Endothelial cell of umbilical vein (primary cell): ENCODE measurements at regions not wholly inside any gene's neighbourhood (a gene's known extent, or its start where the extent isn't known, plus 50 kb on each side); places are given as distances from the start of the nearest gene placed in this dataset.

ENCODE experiments used
- BruUV-seq: library from RNA; stranded (reverse); fragments of 400-500 nt; replicated peaks from 2 replicates; lab custom pipeline; 2021; lab: Mats Ljungman, UMichigan
- CTCF ChIA-PET: fragments of 300-600, 350-600 bp; sonication (Branson Sonifier 250); formaldehyde crosslinking; loops from one replicate; lab custom pipeline; 2021; ENCODE audit warnings: antibody characterized with exemption, inconsistent platforms; lab: Charles Lee
- POLR2A ChIA-PET: fragments of 300-600, 350-600 bp; sonication (Branson Sonifier 250); formaldehyde crosslinking; loops from one replicate; lab custom pipeline; 2021; ENCODE audit warnings: antibody characterized with exemption, inconsistent platforms; lab: Charles Lee
- DNase-seq: peaks from one replicate; pipeline ENCODE4 v3.0.0-alpha.2; 2011; ENCODE audit warnings: low read depth, low spot score
- FAIRE-seq: peaks from 2 replicates; lab custom pipeline; 2011; peaks lifted over from hg19 to GRCh38; lab: Jason Lieb, UNC
- H2AFZ ChIP-seq: 2 replicates; pipeline ENCODE4 v1.6.0; 2012; ENCODE audit warnings: low read depth, low read length, control low read depth, inconsistent platforms
- H3K27ac ChIP-seq: 2 replicates; pipeline ENCODE4 v1.5.1; 2011; ENCODE audit warnings: low read depth, mild to moderate bottlenecking, control low read depth, low read length, moderate library complexity; ENCODE audit not compliant: insufficient read depth
- H3K27me3 ChIP-seq, 2 experiments: 2 replicates each; pipeline versions ENCODE4 v1.6.0 to v1.6.1; 2011; ENCODE audit warnings: low read length in 2 of 2, mixed read lengths in 1 of 2; ENCODE audit not compliant: control insufficient read depth in 2 of 2, insufficient read depth in 2 of 2
- H3K36me3 ChIP-seq, 2 experiments: 2 replicates in 1 of 2; 3 replicates in 1 of 2; pipeline ENCODE4 v1.5.1; 2011; ENCODE audit warnings: low read length in 2 of 2, mild to moderate bottlenecking in 1 of 2, moderate library complexity in 1 of 2; ENCODE audit not compliant: control insufficient read depth in 2 of 2, insufficient read depth in 2 of 2; ENCODE audit errors: extremely low read depth in 1 of 2
- H3K4me1 ChIP-seq: 3 replicates; pipeline ENCODE4 v1.5.1; 2011; ENCODE audit warnings: mild to moderate bottlenecking, low read length; ENCODE audit not compliant: control insufficient read depth, insufficient read depth; ENCODE audit errors: extremely low read depth
- H3K4me2 ChIP-seq: 2 replicates; pipeline ENCODE4 v1.6.1; 2011; ENCODE audit warnings: low read length, control low read depth, mixed read lengths; ENCODE audit not compliant: insufficient read depth
- H3K4me3 ChIP-seq, 3 experiments: fragments of 200-600 bp in 1 of 3; sonication (generic), shearing (Covaris generic) in 1 of 3; replicated peaks in 1 of 3; 2 replicates each; pipeline ENCODE4 v1.5.1; 2011 to 2016; ENCODE audit warnings: control low read depth in 3 of 3, low read length in 3 of 3, mild to moderate bottlenecking in 2 of 3, inconsistent platforms in 1 of 3, low read depth in 1 of 3, moderate library complexity in 1 of 3; ENCODE audit not compliant: insufficient read depth in 1 of 3
- H3K79me2 ChIP-seq: 2 replicates; pipeline ENCODE4 v1.6.0; 2012; ENCODE audit warnings: low read length, inconsistent platforms; ENCODE audit not compliant: control insufficient read depth, insufficient read depth
- H3K9ac ChIP-seq: replicated peaks from 2 replicates; pipeline ENCODE3; 2011; ENCODE audit warnings: low read length, control low read depth; ENCODE audit not compliant: insufficient read depth; ENCODE audit errors: extremely low read depth
- H3K9me1 ChIP-seq: replicated peaks from 3 replicates; pipeline ENCODE4 v1.6.0; 2011; ENCODE audit warnings: mild to moderate bottlenecking, low read length; ENCODE audit not compliant: control insufficient read depth, insufficient read depth; ENCODE audit errors: extremely low read depth
- H3K9me3 ChIP-seq: replicated peaks from 2 replicates; pipeline ENCODE4 v1.5.1; 2012; ENCODE audit warnings: low read length, inconsistent platforms; ENCODE audit not compliant: control insufficient read depth, insufficient read depth
- H4K20me1 ChIP-seq: replicated peaks from 2 replicates; pipeline ENCODE3; 2011; ENCODE audit warnings: mild to moderate bottlenecking, low read length; ENCODE audit not compliant: control insufficient read depth, insufficient read depth; ENCODE audit errors: extremely low read depth
- CTCF ChIP-seq, 2 donors: IDR thresholded peaks; 1 replicate in 1 of 2; 2 replicates in 1 of 2; pipeline ENCODE4 v1.5.1; 2011; ENCODE audit warnings: low read length in 2 of 2, mild to moderate bottlenecking in 2 of 2, moderate library complexity in 2 of 2, control low read depth in 1 of 2, inconsistent platforms in 1 of 2, low read depth in 1 of 2; ENCODE audit not compliant: insufficient read depth in 1 of 2; ENCODE audit errors: extremely low read depth in 1 of 2
- EZH2 ChIP-seq: IDR thresholded peaks from 2 replicates; pipeline ENCODE4 v1.6.1; 2012; ENCODE audit warnings: borderline replicate concordance, low read depth, mild to moderate bottlenecking, moderate library complexity, low read length, inconsistent platforms; ENCODE audit not compliant: severe bottlenecking
- FOS ChIP-seq: IDR thresholded peaks from 2 replicates; pipeline ENCODE4 v1.6.1; 2011; ENCODE audit warnings: mild to moderate bottlenecking, low read length, moderate library complexity, borderline replicate concordance; ENCODE audit not compliant: insufficient read depth
- GATA2 ChIP-seq: IDR thresholded peaks from 2 replicates; pipeline ENCODE4 v1.7.0; 2011; ENCODE audit warnings: low read depth, mild to moderate bottlenecking, moderate library complexity, mixed read lengths, low read length; ENCODE audit not compliant: insufficient read length, insufficient read depth
- JUN ChIP-seq: IDR thresholded peaks from 2 replicates; pipeline ENCODE4 v1.6.1; 2011; ENCODE audit warnings: borderline replicate concordance, low read depth; ENCODE audit not compliant: insufficient read length, insufficient read depth
- MAX ChIP-seq: IDR thresholded peaks from 2 replicates; pipeline ENCODE4 v1.6.1; 2011; ENCODE audit not compliant: insufficient read depth, insufficient read length
- MYC ChIP-seq: IDR thresholded peaks from one replicate; pipeline ENCODE4 v1.6.1; 2011; ENCODE audit warnings: mild to moderate bottlenecking, low read depth, low read length
- POLR2A ChIP-seq: IDR thresholded peaks from 2 replicates; pipeline ENCODE4 v1.6.1; 2012; ENCODE audit warnings: low read depth, mild to moderate bottlenecking, control low read depth, low read length
- POLR2AphosphoS5 ChIP-seq: IDR thresholded peaks from 2 replicates; pipeline ENCODE4 v1.6.1; 2012; ENCODE audit warnings: low read depth, mild to moderate bottlenecking, control low read depth, low read length, moderate library complexity; ENCODE audit not compliant: insufficient read depth
- dilution Hi-C: fragments of 300-500 bp; cut with MboI; formaldehyde crosslinking; loops from one replicate; pipeline ENCODE4 v1.15.0; 2019; ENCODE audit warnings: low sequenced_read_pairs; ENCODE audit not compliant: extremely low pct_ligation_motif_present
- intact Hi-C: fragments of 100-400 bp; cut with micrococcal nuclease; formaldehyde crosslinking; loops from one replicate; pipeline ENCODE4 v1.10.0; 2022

- TF ChIP-seq FOS, result no peak
- no peak for TF ChIP-seq MAX
- TF ChIP-seq JUN, result no peak
- no peak for TF ChIP-seq CTCF (IDR thresholded peaks at IDR 0.05; ENCODE audit: extremely low read depth in 1 of 2, insufficient read depth in 1 of 2, low read depth in 1 of 2, low read length in 2 of 2)
- TF ChIP-seq POLR2A, result no peak
- TF ChIP-seq POLR2AphosphoS5, result no peak
- TF ChIP-seq GATA2, result no peak
- TF ChIP-seq EZH2, result no peak
- no peak for TF ChIP-seq MYC
- Histone ChIP-seq H3K36me3 (no peaks in the 10 kb centered on the region), H3K4me1 (no peaks in the 10 kb centered on the region), H3K9ac (no peak overlapping the region), H3K9me1 (no peaks in the 10 kb centered on the region), H3K4me3 (no peak overlapping the region), H3K27ac (no peak overlapping the region), H3K9me3 (no peaks in the 10 kb centered on the region), H3K4me2 (no peak overlapping the region), H2AFZ (no peak overlapping the region), H3K27me3 (no peaks in the 10 kb centered on the region), H3K79me2 (no peaks in the 10 kb centered on the region), H4K20me1 (no peaks in the 10 kb centered on the region)
- no TSS peak for BruUV-seq
- no peak for FAIRE-seq
- CTCF ChIA-PET, result interaction anchor here (0.5 kb wide), 1 partner anchor 39 kb away, joined by 3 read pairs; no protein-coding TSS in a partner anchor
- intact Hi-C loops, result no loop called here
- POLR2A ChIA-PET, result interaction anchor here (0.5 to 0.7 kb wide), 2 partner anchors 14 to 483 kb away, joined by 3 to 5 read pairs; no protein-coding TSS in a partner anchor
- dilution Hi-C loops, result no loop called here
- DNase-seq, result no peak
Observed at GRCh38 chr2:187091664-187092063, 242.7 kb upstream of the ZSWIM2 start.
